IMR-90 (cell line): ENCODE measurements at regions not wholly inside any gene's neighbourhood (a gene's known extent, or its start where the extent isn't known, plus 50 kb on each side); places are given as distances from the start of the nearest gene placed in this dataset.

Source experiments
- BHLHE40 ChIP-seq: fragments of 150-350 bp; IDR thresholded peaks from 2 replicates; pipeline ENCODE4 v1.6.1; 2016; ENCODE audit warnings: mild to moderate bottlenecking, low read depth, low read length
- CTCF ChIP-seq: conservative IDR thresholded peaks from 2 replicates; pipeline ENCODE4 v1.5.1; 2012; ENCODE audit warnings: mild to moderate bottlenecking, low read depth, low read length, improper control_type of control experiment
- NFE2L2 ChIP-seq: fragments of 150-350 bp; IDR thresholded peaks from 2 replicates; pipeline ENCODE4 v1.6.1; 2016; ENCODE audit warnings: low read depth, mild to moderate bottlenecking, low read length
- POLR2A ChIP-seq: IDR thresholded peaks from 2 replicates; pipeline ENCODE4 v1.6.1; 2012; ENCODE audit warnings: mild to moderate bottlenecking, low read depth, low read length
- RAD21 ChIP-seq: IDR thresholded peaks from 2 replicates; pipeline ENCODE4 v1.6.1; 2012; ENCODE audit warnings: low read length, improper control_type of control experiment

GRCh38 chr18:30920351-30920750 is 122.2 kb downstream of the DSC3 start:
- no peak for TF ChIP-seq POLR2A
- TF ChIP-seq CTCF: no peak
- no peak for TF ChIP-seq BHLHE40
- TF ChIP-seq RAD21: no peak
- TF ChIP-seq NFE2L2: no peak
